Activated CD4-positive, alpha-beta memory T cell treated with anti-CD3 and anti-CD28 coated beads for 36 hours (primary cell): ENCODE measurements at regions not wholly inside any gene's neighbourhood (a gene's known extent, or its start where the extent isn't known, plus 50 kb on each side); places are given as distances from the start of the nearest gene placed in this dataset.
"Not testable (repeated sequence)": the region's sequence is repeated elsewhere in the genome, so short reads cannot be mapped to it uniquely, and the experiment has no call there.

Experiments
- CTCF ChIA-PET: fragments of 350-600 bp; sonication (Branson Sonifier 250); formaldehyde crosslinking; loops from one replicate; lab custom pipeline; 2021; ENCODE audit warnings: antibody characterized with exemption, inconsistent platforms; lab: Charles Lee
- POLR2A ChIA-PET: fragments of 350-600 bp; sonication (Branson Sonifier 250); formaldehyde crosslinking; loops from one replicate; lab custom pipeline; 2021; ENCODE audit warnings: antibody characterized with exemption; lab: Charles Lee
- DNase-seq: peaks from one replicate; pipeline ENCODE4 v3.0.0-alpha.2; 2020
- H3K27ac Mint-ChIP-seq: one replicate; pipeline ENCODE4 v1.8.0; 2021; ENCODE audit warnings: mixed read lengths
- H3K27me3 Mint-ChIP-seq: one replicate; pipeline ENCODE4 v1.8.0; 2021; ENCODE audit warnings: mixed read lengths
- H3K36me3 Mint-ChIP-seq: one replicate; pipeline ENCODE4 v1.8.0; 2021; ENCODE audit warnings: mixed read lengths
- H3K4me1 Mint-ChIP-seq: one replicate; pipeline ENCODE4 v1.8.0; 2021; ENCODE audit warnings: low read depth, mixed read lengths
- H3K4me3 Mint-ChIP-seq: one replicate; pipeline ENCODE4 v1.8.0; 2021; ENCODE audit warnings: mild to moderate bottlenecking, mixed read lengths
- H3K9me3 Mint-ChIP-seq: one replicate; pipeline ENCODE4 v1.8.0; 2021; ENCODE audit warnings: mixed read lengths
- intact Hi-C: fragments of 100-400 bp; cut with micrococcal nuclease; formaldehyde crosslinking; loops from one replicate; pipeline ENCODE4 v1.15.1; 2023

- POLR2A ChIA-PET, H3K27ac Mint-ChIP-seq, H3K27me3 Mint-ChIP-seq, intact Hi-C loops, H3K36me3 Mint-ChIP-seq, DNase-seq, H3K4me3 Mint-ChIP-seq, H3K4me1 Mint-ChIP-seq, CTCF ChIA-PET, H3K9me3 Mint-ChIP-seq: not testable (repeated sequence)
Observed at GRCh38 chr12:25706646-25707045, 153.6 kb upstream of the LMNTD1 start.

GRCh38 chr12:25707056-25707455 is 154.0 kb upstream of the LMNTD1 start:
- DNase-seq = no peak
- ChIA-PET CTCF (no interaction called here), POLR2A (no interaction called here)
- Mint-ChIP-seq H3K27me3 (no peaks in the 10 kb centered on the region), H3K36me3 (no peaks in the 10 kb centered on the region), H3K4me1 (no peaks in the 10 kb centered on the region), H3K4me3 (no peak overlapping the region), H3K9me3 (peaks cover 7% of the 10 kb centered on the region), H3K27ac (no peak overlapping the region)
- intact Hi-C loops = no loop called here

- H3K27ac Mint-ChIP-seq = no peak overlapping the region
- H3K9me3 Mint-ChIP-seq = peaks cover 7% of the 10 kb centered on the region
- H3K36me3 Mint-ChIP-seq = no peaks in the 10 kb centered on the region
- H3K4me3 Mint-ChIP-seq = no peak overlapping the region
- intact Hi-C loops = no loop called here
- ChIA-PET POLR2A (no interaction called here), CTCF (no interaction called here)
- DNase-seq = no peak
- no peaks in the 10 kb centered on the region for H3K4me1 Mint-ChIP-seq
- H3K27me3 Mint-ChIP-seq = no peaks in the 10 kb centered on the region
Observed at GRCh38 chr12:25708661-25709060, 155.6 kb upstream of the LMNTD1 start.

- H3K27me3 Mint-ChIP-seq = no peaks in the 10 kb centered on the region
- no peak overlapping the region for H3K4me3 Mint-ChIP-seq
- H3K27ac Mint-ChIP-seq = no peak overlapping the region
- no peaks in the 10 kb centered on the region for H3K36me3 Mint-ChIP-seq
- H3K9me3 Mint-ChIP-seq = peaks cover 7% of the 10 kb centered on the region
- POLR2A ChIA-PET = no interaction called here
- no peak for DNase-seq
- intact Hi-C loops = no loop called here
- no peaks in the 10 kb centered on the region for H3K4me1 Mint-ChIP-seq
- CTCF ChIA-PET = no interaction called here
Observed at GRCh38 chr12:25710128-25710527, 157.0 kb upstream of the LMNTD1 start.

- POLR2A ChIA-PET, H3K9me3 Mint-ChIP-seq, H3K4me1 Mint-ChIP-seq, intact Hi-C loops, DNase-seq, H3K27me3 Mint-ChIP-seq, CTCF ChIA-PET, H3K36me3 Mint-ChIP-seq, H3K27ac Mint-ChIP-seq, H3K4me3 Mint-ChIP-seq: not testable (repeated sequence)
Observed at GRCh38 chr12:25710938-25711605, 158.0 kb upstream of the LMNTD1 start.

GRCh38 chr12:25712169-25712568 is 159.1 kb upstream of the LMNTD1 start:
- CTCF ChIA-PET = no interaction called here
- Mint-ChIP-seq H3K4me3 (no peak overlapping the region), H3K27me3 (no peaks in the 10 kb centered on the region), H3K36me3 (no peaks in the 10 kb centered on the region), H3K4me1 (no peaks in the 10 kb centered on the region), H3K9me3 (peaks cover 7% of the 10 kb centered on the region), H3K27ac (no peak overlapping the region)
- intact Hi-C loops = no loop called here
- no peak for DNase-seq
- POLR2A ChIA-PET = no interaction called here

GRCh38 chr12:25713264-25713663 is 160.2 kb upstream of the LMNTD1 start:
- Mint-ChIP-seq H3K4me1 (no peaks in the 10 kb centered on the region), H3K4me3 (no peak overlapping the region), H3K27ac (no peak overlapping the region), H3K9me3 (peaks cover 7% of the 10 kb centered on the region), H3K27me3 (no peaks in the 10 kb centered on the region), H3K36me3 (no peaks in the 10 kb centered on the region)
- no peak for DNase-seq
- ChIA-PET POLR2A (no interaction called here), CTCF (interaction anchor here (0.6 kb wide), 1 partner anchor 868 kb away, joined by 3 read pairs; no protein-coding TSS in a partner anchor)
- intact Hi-C loops = no loop called here

- ChIA-PET CTCF (no interaction called here), POLR2A (no interaction called here)
- H3K36me3 Mint-ChIP-seq = no peaks in the 10 kb centered on the region
- intact Hi-C loops = no loop called here
- no peak overlapping the region for H3K4me3 Mint-ChIP-seq
- no peak for DNase-seq
- H3K9me3 Mint-ChIP-seq = peaks cover 7% of the 10 kb centered on the region
- H3K27me3 Mint-ChIP-seq = peaks cover 2% of the 10 kb centered on the region
- no peak overlapping the region for H3K27ac Mint-ChIP-seq
- no peaks in the 10 kb centered on the region for H3K4me1 Mint-ChIP-seq
Observed at GRCh38 chr12:25714198-25714984, 161.3 kb upstream of the LMNTD1 start.

GRCh38 chr12:25715102-25715501 is 162.0 kb upstream of the LMNTD1 start:
- ChIA-PET POLR2A (no interaction called here), CTCF (no interaction called here)
- Mint-ChIP-seq H3K36me3 (no peaks in the 10 kb centered on the region), H3K4me1 (no peaks in the 10 kb centered on the region), H3K9me3 (peaks cover 7% of the 10 kb centered on the region), H3K27ac (no peak overlapping the region), H3K4me3 (no peak overlapping the region), H3K27me3 (peaks cover 2% of the 10 kb centered on the region)
- DNase-seq = no peak
- intact Hi-C loops = no loop called here

- intact Hi-C loops = no loop called here
Observed at GRCh38 chr12:25716842-25717241, 163.8 kb upstream of the LMNTD1 start.

GRCh38 chr12:25717552-25717951 is 164.5 kb upstream of the LMNTD1 start:
- no peaks in the 10 kb centered on the region for H3K9me3 Mint-ChIP-seq
- H3K4me3 Mint-ChIP-seq = no peak overlapping the region
- no peaks in the 10 kb centered on the region for H3K4me1 Mint-ChIP-seq
- H3K27ac Mint-ChIP-seq = no peak overlapping the region
- intact Hi-C loops = no loop called here
- ChIA-PET POLR2A (no interaction called here), CTCF (no interaction called here)
- peaks cover 2% of the 10 kb centered on the region for H3K27me3 Mint-ChIP-seq
- DNase-seq = no peak
- no peaks in the 10 kb centered on the region for H3K36me3 Mint-ChIP-seq

More at GRCh38 chr12:25716842-25717241, 163.8 kb upstream of the LMNTD1 start:
- Mint-ChIP-seq H3K36me3 (no peaks in the 10 kb centered on the region), H3K4me3 (no peak overlapping the region), H3K27me3 (peaks cover 2% of the 10 kb centered on the region), H3K4me1 (no peaks in the 10 kb centered on the region), H3K9me3 (no peaks in the 10 kb centered on the region), H3K27ac (no peak overlapping the region)
- CTCF ChIA-PET = no interaction called here
- no peak for DNase-seq
- POLR2A ChIA-PET = no interaction called here

GRCh38 chr12:25718081-25718731 is 165.1 kb upstream of the LMNTD1 start:
- H3K4me1 Mint-ChIP-seq = no peaks in the 10 kb centered on the region
- intact Hi-C loops = no loop called here
- peaks cover 2% of the 10 kb centered on the region for H3K27me3 Mint-ChIP-seq
- no peaks in the 10 kb centered on the region for H3K36me3 Mint-ChIP-seq
- H3K4me3 Mint-ChIP-seq = no peak overlapping the region
- CTCF ChIA-PET = no interaction called here
- no peak overlapping the region for H3K27ac Mint-ChIP-seq
- no peaks in the 10 kb centered on the region for H3K9me3 Mint-ChIP-seq
- no peak for DNase-seq
- POLR2A ChIA-PET = no interaction called here
